ENCODE measurements at regions not wholly inside any gene's neighbourhood (a gene's known extent, or its start where the extent isn't known, plus 50 kb on each side); places are given as distances from the start of the nearest gene placed in this dataset.

- H3K4me3 ChIP-seq = no peak overlapping the region
- H3K9me3 ChIP-seq = no peaks in the 10 kb centered on the region
- intact Hi-C loops (cut with DNase I) = no loop called here
- no peak overlapping the region for H3K27ac ChIP-seq
- no peak for ATAC-seq
- H3K36me3 ChIP-seq = no peaks in the 10 kb centered on the region
- H3K4me1 ChIP-seq = no peaks in the 10 kb centered on the region
- no peak for TF ChIP-seq CTCF (IDR thresholded peaks at IDR 0.05)
- DNase-seq = no peak
- no peaks in the 10 kb centered on the region for H3K27me3 ChIP-seq (ENCODE audit: low read depth)
Observed at GRCh38 chr1:213464786-213465460, 413.9 kb downstream of the RPS6KC1 start.

GRCh38 chr1:213466541-213466940 is 415.5 kb downstream of the RPS6KC1 start:
- DNase-seq = no peak
- Histone ChIP-seq H3K4me3 (no peak overlapping the region), H3K27me3 (ENCODE audit: low read depth) (no peaks in the 10 kb centered on the region), H3K9me3 (no peaks in the 10 kb centered on the region), H3K27ac (no peak overlapping the region), H3K4me1 (no peaks in the 10 kb centered on the region), H3K36me3 (no peaks in the 10 kb centered on the region)
- intact Hi-C loops (cut with DNase I) = no loop called here
- no peak for ATAC-seq
- TF ChIP-seq CTCF (IDR thresholded peaks at IDR 0.05) = no peak

DNA sequence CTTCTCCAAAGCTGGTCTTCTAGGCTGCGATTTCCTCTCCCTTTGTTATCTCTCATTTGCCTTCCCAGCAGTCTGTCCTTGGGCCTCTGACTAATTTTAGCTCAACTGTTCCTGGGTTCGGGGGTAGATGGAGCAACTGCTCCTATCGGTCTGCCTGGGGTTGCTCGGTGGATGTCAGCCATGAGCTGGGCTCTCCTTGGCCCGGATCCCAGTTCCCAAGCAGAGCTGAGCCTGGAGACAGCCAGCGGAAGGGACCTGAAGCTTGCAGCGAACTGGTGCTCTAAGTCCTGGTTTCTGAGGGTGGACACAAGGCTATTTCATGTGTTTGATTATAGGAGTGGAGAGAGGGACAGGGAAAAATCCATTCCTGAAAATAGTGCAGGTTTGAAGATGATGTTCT is 423.0 kb downstream of the RPS6KC1 start:
- ATAC-seq (no peak), DNase-seq (no peak)
- Histone ChIP-seq H3K27ac (no peak overlapping the region), H3K9me3 (no peaks in the 10 kb centered on the region), H3K27me3 (ENCODE audit: low read depth) (no peaks in the 10 kb centered on the region), H3K4me1 (no peaks in the 10 kb centered on the region), H3K36me3 (no peaks in the 10 kb centered on the region), H3K4me3 (no peak overlapping the region)
- TF ChIP-seq CTCF (IDR thresholded peaks at IDR 0.05) = no peak
- intact Hi-C loops (cut with DNase I) = no loop called here

DNA sequence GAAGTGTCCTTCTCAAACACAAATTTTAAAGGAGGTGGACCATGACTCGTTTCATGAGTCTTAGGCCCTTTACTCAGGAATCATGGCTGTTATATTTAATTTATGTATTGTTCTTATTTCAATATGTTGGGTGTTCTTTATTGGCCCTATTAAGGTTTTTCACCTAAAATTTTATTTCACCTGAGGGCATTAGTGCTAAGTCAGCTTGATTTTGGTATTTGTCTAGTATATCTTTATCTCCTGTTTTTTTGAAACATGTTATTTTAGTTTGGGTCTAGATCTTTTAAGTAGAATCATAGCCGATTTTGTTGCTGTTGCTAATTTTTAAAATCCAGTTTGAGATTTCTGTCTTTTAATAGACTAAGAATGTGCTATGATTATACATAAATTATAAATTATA is 430.4 kb downstream of the RPS6KC1 start:
- Histone ChIP-seq H3K36me3 (no peaks in the 10 kb centered on the region), H3K27ac (no peak overlapping the region), H3K9me3 (no peaks in the 10 kb centered on the region), H3K4me3 (no peak overlapping the region), H3K4me1 (no peaks in the 10 kb centered on the region), H3K27me3 (ENCODE audit: low read depth) (no peaks in the 10 kb centered on the region)
- intact Hi-C loops (cut with DNase I) = no loop called here
- no peak for TF ChIP-seq CTCF (IDR thresholded peaks at IDR 0.05)
- no peak for DNase-seq
- no peak for ATAC-seq

- Histone ChIP-seq H3K27me3 (ENCODE audit: low read depth) (no peaks in the 10 kb centered on the region), H3K9me3 (no peaks in the 10 kb centered on the region), H3K4me3 (no peak overlapping the region), H3K4me1 (no peaks in the 10 kb centered on the region), H3K27ac (no peak overlapping the region), H3K36me3 (no peaks in the 10 kb centered on the region)
- no peak for TF ChIP-seq CTCF (IDR thresholded peaks at IDR 0.05)
- DNase-seq = no peak
- no peak for ATAC-seq
- intact Hi-C loops (cut with DNase I) = no loop called here
Observed at GRCh38 chr1:213484333-213484732, 433.3 kb downstream of the RPS6KC1 start.

Data from lower lobe of right lung (tissue), 2 donors.